ENCODE measurements at regions not wholly inside any gene's neighbourhood (a gene's known extent, or its start where the extent isn't known, plus 50 kb on each side); places are given as distances from the start of the nearest gene placed in this dataset.

- no peak for DNase-seq (ENCODE audit: low read depth)
- POLR2A ChIA-PET: no interaction called here
- Histone ChIP-seq H3K36me3 (ENCODE audit: control insufficient read depth, insufficient read depth, low read length) (no peaks in the 10 kb centered on the region), H3K27me3 (ENCODE audit: control insufficient read depth, insufficient read depth, low read length) (no peaks in the 10 kb centered on the region), H3K4me3 (ENCODE audit: low read depth, low read length) (no peak overlapping the region)
- TF ChIP-seq, protein P1, sequence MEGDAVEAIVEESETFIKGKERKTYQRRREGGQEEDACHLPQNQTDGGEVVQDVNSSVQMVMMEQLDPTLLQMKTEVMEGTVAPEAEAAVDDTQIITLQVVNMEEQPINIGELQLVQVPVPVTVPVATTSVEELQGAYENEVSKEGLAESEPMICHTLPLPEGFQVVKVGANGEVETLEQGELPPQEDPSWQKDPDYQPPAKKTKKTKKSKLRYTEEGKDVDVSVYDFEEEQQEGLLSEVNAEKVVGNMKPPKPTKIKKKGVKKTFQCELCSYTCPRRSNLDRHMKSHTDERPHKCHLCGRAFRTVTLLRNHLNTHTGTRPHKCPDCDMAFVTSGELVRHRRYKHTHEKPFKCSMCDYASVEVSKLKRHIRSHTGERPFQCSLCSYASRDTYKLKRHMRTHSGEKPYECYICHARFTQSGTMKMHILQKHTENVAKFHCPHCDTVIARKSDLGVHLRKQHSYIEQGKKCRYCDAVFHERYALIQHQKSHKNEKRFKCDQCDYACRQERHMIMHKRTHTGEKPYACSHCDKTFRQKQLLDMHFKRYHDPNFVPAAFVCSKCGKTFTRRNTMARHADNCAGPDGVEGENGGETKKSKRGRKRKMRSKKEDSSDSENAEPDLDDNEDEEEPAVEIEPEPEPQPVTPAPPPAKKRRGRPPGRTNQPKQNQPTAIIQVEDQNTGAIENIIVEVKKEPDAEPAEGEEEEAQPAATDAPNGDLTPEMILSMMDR (IDR thresholded peaks at IDR 0.05; ENCODE audit: insufficient read depth, low read depth, low read length): no peak
- CTCF ChIA-PET: interaction anchor here (0.5 kb wide), 1 partner anchor 1109 kb away, joined by 3 read pairs; no protein-coding TSS in a partner anchor
Measured at GRCh38 chr12:27148373-27148772, 66.0 kb upstream of the C12orf71 start.

GRCh38 chr12:27148791-27149190 lies 66.4 kb upstream of the C12orf71 start:
- ChIA-PET POLR2A (no interaction called here), CTCF (interaction anchor here (0.5 kb wide), 1 partner anchor 1109 kb away, joined by 3 read pairs; no protein-coding TSS in a partner anchor)
- TF ChIP-seq, protein P1 (IDR thresholded peaks at IDR 0.05; ENCODE audit: insufficient read depth, low read depth, low read length): no peak
- H3K4me3 ChIP-seq (ENCODE audit: low read depth, low read length): no peak overlapping the region
- H3K36me3 ChIP-seq (ENCODE audit: control insufficient read depth, insufficient read depth, low read length): no peaks in the 10 kb centered on the region
- no peak for DNase-seq (ENCODE audit: low read depth)
- H3K27me3 ChIP-seq (ENCODE audit: control insufficient read depth, insufficient read depth, low read length): no peaks in the 10 kb centered on the region

DNA sequence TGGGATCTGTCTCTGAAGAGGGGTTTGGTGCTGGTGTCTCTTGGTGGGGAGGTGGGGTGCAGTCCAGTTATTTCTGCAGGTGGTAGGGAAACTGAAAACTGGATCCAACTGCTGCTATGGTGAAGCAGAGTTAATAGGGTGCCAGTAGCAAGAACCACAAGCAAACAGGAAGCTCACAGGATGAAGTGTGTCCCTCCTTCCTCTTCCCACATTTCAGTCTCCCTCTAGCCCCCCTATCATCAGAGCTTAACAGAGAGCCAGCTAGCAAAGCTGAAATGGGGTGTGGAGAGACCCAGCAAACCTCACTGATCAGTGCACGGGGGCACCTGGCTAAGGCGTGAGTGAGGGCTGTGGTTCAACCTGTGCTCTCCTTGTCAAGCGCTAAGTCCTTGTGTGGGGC lies 69.1 kb upstream of the C12orf71 start:
- DNase-seq (ENCODE audit: low read depth): no peak
- Histone ChIP-seq H3K36me3 (ENCODE audit: control insufficient read depth, insufficient read depth, low read length) (no peaks in the 10 kb centered on the region), H3K4me3 (ENCODE audit: low read depth, low read length) (no peak overlapping the region), H3K27me3 (ENCODE audit: control insufficient read depth, insufficient read depth, low read length) (no peaks in the 10 kb centered on the region)
- TF ChIP-seq, protein P1 (IDR thresholded peaks at IDR 0.05; ENCODE audit: insufficient read depth, low read depth, low read length): no peak
- ChIA-PET CTCF (interaction anchor here (0.7 to 0.9 kb wide), 2 partner anchors 10 to 86 kb away, joined by 3 read pairs; no protein-coding TSS in a partner anchor), POLR2A (no interaction called here)

DNA sequence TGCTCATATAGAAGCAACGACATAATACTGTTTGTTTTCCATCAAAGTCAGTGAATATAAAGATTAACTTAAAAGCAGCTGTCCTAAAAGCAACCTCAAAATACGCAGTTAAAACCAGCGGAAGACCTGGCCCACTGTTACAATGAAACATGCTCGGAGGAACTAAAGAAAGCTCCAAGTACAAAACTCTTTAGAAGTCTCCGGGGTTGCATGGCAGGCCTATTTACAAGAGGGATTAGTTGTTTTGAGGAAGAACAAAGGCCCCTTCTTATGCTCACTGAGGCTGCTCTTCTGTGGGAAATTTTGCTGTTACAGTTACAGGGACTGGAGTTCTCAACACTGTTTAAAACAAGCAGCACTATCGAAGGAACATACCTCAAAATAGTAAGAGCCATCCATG lies 75.9 kb upstream of the C12orf71 start:
- POLR2A ChIA-PET: no interaction called here
- TF ChIP-seq, protein P1 (IDR thresholded peaks at IDR 0.05; ENCODE audit: insufficient read depth, low read depth, low read length): no peak
- CTCF ChIA-PET: no interaction called here

DNA sequence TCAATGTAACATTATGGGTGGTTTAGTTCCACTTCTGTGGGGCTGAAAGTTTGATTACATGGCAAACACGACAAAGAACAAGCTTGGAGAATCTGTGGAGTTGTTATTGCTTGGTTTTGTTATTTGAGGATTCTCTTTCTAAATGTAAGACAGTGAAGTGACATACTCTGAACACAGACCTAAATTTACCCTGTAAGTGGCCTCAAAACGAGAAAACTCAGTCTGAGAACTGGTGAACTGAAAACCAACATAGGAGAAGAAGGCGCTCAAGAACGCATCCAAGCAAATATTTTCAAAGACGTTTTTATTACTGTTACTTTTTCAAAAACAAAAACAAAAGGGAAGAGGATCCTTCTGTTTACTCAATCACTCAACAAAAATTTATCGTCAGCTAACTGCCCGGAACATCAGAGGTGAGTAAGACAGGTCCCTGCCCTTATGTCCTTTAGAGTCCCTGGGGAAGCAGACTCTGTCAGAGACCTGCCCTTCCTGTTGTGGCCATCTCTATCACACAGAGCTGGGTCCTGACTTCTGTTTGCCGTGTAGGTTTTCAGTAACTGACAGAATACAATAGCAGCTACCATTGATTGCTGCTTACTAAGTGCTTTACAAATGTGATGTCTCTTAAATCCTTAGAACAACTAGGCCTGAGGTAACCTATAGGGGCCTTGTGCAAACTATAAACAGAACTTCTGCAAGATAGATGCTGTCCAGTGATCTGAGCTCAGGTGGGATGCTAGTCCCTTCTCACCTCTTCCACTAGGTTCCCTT lies 79.3 kb upstream of the C12orf71 start:
- POLR2A ChIA-PET: no interaction called here
- Histone ChIP-seq H3K27me3 (ENCODE audit: control insufficient read depth, insufficient read depth, low read length) (no peaks in the 10 kb centered on the region), H3K4me3 (ENCODE audit: low read depth, low read length) (no peak overlapping the region), H3K36me3 (ENCODE audit: control insufficient read depth, insufficient read depth, low read length) (no peaks in the 10 kb centered on the region)
- CTCF ChIA-PET: no interaction called here
- DNase-seq (ENCODE audit: low read depth): no peak
- TF ChIP-seq, protein P1 (IDR thresholded peaks at IDR 0.05; ENCODE audit: insufficient read depth, low read depth, low read length): no peak

More for the DNA sequence above, 75.9 kb upstream of the C12orf71 start:
- Histone ChIP-seq H3K27me3 (ENCODE audit: control insufficient read depth, insufficient read depth, low read length) (no peaks in the 10 kb centered on the region), H3K4me3 (ENCODE audit: low read depth, low read length) (no peak overlapping the region), H3K36me3 (ENCODE audit: control insufficient read depth, insufficient read depth, low read length) (no peaks in the 10 kb centered on the region)
- DNase-seq (ENCODE audit: low read depth): no peak

All from BJ (cell line).